ENCODE measurements at regions not wholly inside any gene's neighbourhood (a gene's known extent, or its start where the extent isn't known, plus 50 kb on each side); places are given as distances from the start of the nearest gene placed in this dataset.
A peak's percentile ranks its signal among the peaks of the same experiment; 100 is the strongest.

- no peak for DNase-seq (ENCODE audit: low read depth)
- in situ Hi-C loops (cut with HindIII; ENCODE audit: low pct_unique_long_range_greater_than_20kb, low sequenced_read_pairs) = no loop called here
Observed at GRCh38 chr10:69734797-69735468, 66.8 kb upstream of the COL13A1 start.

- no peak for DNase-seq (ENCODE audit: low read depth)
- in situ Hi-C loops (cut with HindIII; ENCODE audit: low pct_unique_long_range_greater_than_20kb, low sequenced_read_pairs) = no loop called here
Observed at GRCh38 chr10:69736886-69737641, 64.6 kb upstream of the COL13A1 start.

DNA sequence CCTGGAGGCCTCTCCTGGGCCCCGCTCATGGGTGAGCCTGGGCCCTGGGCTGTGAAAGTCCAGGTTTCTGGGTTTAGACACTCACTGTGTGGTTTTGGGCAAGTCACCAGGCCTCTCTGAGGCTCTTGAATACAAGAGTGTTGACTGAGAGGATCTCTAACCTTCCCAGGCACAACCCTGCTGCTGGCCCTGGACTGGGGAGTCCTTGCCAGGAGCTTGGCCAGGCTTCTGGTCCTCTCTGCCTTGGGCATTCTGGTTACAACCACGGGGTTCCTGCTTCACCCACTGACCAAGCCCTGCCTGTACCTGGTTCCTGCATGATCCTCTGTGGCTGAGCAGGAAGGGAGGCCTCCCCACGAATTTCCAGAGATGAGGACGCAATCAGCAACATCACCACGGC lies 63.6 kb upstream of the COL13A1 start:
- DNase-seq (ENCODE audit: low read depth) = no peak
- in situ Hi-C loops (cut with HindIII; ENCODE audit: low pct_unique_long_range_greater_than_20kb, low sequenced_read_pairs) = no loop called here

GRCh38 chr10:69738858-69739435 lies 62.8 kb upstream of the COL13A1 start:
- in situ Hi-C loops (cut with HindIII; ENCODE audit: low pct_unique_long_range_greater_than_20kb, low sequenced_read_pairs) = no loop called here
- DNase-seq (ENCODE audit: low read depth) = no peak

GRCh38 chr10:69739634-69740033 lies 62.1 kb upstream of the COL13A1 start:
- DNase-seq (ENCODE audit: low read depth) = no peak
- in situ Hi-C loops (cut with HindIII; ENCODE audit: low pct_unique_long_range_greater_than_20kb, low sequenced_read_pairs) = no loop called here

DNA sequence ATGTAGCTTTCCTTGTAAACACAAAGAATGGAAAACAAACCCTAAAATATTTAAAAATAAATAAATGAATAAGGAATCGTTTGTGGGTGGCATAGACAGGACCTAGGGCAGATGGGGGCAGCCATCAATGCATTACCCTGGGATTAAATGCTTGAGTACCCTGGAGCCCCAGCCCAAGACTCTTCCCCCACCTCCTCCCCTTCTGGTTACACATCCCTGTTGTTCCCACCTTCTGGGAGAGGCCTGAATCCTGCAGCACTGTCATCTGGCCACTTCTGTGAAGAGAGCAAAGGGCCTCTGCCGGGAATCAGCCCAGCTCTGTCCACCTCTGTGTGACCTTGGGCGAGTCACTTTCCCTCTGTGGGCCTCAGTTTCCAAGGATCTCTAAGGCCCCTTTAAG lies 61.6 kb upstream of the COL13A1 start:
- in situ Hi-C loops (cut with HindIII; ENCODE audit: low pct_unique_long_range_greater_than_20kb, low sequenced_read_pairs) = no loop called here
- no peak for DNase-seq (ENCODE audit: low read depth)

GRCh38 chr10:69741252-69741651 lies 60.5 kb upstream of the COL13A1 start:
- DNase-seq (ENCODE audit: low read depth) = no peak
- in situ Hi-C loops (cut with HindIII; ENCODE audit: low pct_unique_long_range_greater_than_20kb, low sequenced_read_pairs) = no loop called here

DNA sequence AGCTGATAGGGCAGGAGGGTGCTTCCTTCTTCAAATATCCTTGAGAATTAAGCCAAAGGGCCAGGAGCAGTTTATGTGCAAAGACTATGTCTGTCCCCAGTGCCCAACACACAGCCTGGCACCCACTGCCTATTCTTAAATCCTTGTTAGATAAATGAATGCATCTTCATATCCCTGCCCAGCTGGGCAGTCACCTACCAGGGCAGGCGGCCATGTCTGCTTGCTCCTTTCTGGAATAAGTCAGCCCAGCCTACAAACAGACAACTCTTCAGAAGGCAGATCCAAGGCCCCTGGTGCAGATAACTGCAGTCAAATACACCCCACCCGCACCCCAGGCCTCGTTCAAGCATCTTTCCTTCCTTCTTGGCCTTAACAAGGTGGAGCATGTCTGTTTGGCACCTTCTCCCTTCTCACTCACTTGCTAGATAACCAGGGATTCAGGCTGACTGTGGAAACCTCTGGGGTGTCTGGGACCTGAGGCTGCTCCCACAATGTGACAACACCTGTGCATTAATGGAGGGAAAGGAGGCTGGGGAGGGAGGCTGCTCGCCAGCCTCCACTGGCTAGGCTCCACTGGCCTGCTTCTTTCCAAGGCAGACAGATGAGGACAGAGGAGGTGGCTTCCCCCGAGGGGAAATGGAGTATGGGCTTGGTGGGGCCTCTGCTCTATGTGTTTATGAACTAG lies 59.9 kb upstream of the COL13A1 start:
- DNase-seq (ENCODE audit: low read depth) = no peak

DNA sequence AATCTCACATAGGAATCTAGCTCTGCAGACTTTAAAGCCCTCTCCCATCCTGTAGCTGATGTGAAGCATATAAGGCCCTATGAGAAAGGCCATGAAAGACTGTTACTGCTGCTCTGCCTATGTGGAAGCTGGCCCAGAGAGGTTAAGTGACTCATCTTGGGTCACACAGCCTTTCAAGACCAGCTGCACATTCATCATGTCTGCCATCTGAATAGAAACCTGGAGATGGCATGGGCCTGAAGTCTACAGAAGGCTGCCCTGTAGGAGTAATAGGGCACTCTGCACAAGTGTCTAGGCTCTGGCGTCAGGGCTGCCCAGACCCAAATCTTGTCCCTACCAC lies 59.4 kb upstream of the COL13A1 start:
- in situ Hi-C loops (cut with HindIII; ENCODE audit: low pct_unique_long_range_greater_than_20kb, low sequenced_read_pairs) = no loop called here
- DNase-seq (ENCODE audit: low read depth) = no peak

More for the DNA sequence above, 59.9 kb upstream of the COL13A1 start:
- in situ Hi-C loops (cut with HindIII; ENCODE audit: low pct_unique_long_range_greater_than_20kb, low sequenced_read_pairs) = no loop called here

DNA sequence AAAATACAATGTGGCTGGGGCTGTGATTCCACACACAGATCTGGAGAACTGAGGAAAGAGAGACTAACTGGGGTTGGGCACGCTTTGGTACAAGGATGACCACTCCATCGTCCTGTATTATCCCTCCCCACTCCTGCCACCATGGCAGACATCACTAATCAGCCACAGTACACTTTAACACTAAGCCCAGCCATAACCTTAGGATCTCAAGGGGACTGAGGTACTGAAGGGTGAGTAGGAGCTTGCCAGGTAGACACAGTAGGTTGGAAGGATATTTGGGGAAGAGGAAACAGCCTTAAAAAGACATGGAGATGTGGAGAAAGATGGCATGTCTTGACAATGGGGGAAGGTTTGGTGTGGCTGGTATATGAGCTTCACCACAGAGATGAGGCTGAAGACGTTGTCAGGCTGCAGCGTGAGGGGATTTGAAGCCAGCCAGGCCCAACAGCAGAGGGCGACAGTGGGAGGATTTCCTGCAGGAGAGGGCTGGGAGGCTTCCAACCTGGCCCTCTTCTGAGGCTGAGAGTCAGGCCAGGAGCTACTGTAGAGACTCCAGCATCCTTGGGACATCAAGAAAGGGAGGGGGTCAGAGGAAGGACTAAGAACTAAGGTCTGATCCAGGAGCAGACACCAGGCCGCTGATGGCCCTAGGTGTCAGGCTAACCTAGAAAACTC lies 58.6 kb upstream of the COL13A1 start:
- peak; percentile 18 for DNase-seq (ENCODE audit: low read depth)
- in situ Hi-C loops (cut with HindIII; ENCODE audit: low pct_unique_long_range_greater_than_20kb, low sequenced_read_pairs) = no loop called here

GRCh38 chr10:69744971-69745370 lies 56.7 kb upstream of the COL13A1 start:
- no peak for DNase-seq (ENCODE audit: low read depth)
- in situ Hi-C loops (cut with HindIII; ENCODE audit: low pct_unique_long_range_greater_than_20kb, low sequenced_read_pairs) = no loop called here

GRCh38 chr10:69745698-69746097 lies 56.0 kb upstream of the COL13A1 start:
- no peak for DNase-seq (ENCODE audit: low read depth)
- in situ Hi-C loops (cut with HindIII; ENCODE audit: low pct_unique_long_range_greater_than_20kb, low sequenced_read_pairs) = no loop called here

- in situ Hi-C loops (cut with HindIII; ENCODE audit: low pct_unique_long_range_greater_than_20kb, low sequenced_read_pairs) = no loop called here
- DNase-seq (ENCODE audit: low read depth) = no peak
Observed at GRCh38 chr10:69747179-69747578, 54.5 kb upstream of the COL13A1 start.

DNA sequence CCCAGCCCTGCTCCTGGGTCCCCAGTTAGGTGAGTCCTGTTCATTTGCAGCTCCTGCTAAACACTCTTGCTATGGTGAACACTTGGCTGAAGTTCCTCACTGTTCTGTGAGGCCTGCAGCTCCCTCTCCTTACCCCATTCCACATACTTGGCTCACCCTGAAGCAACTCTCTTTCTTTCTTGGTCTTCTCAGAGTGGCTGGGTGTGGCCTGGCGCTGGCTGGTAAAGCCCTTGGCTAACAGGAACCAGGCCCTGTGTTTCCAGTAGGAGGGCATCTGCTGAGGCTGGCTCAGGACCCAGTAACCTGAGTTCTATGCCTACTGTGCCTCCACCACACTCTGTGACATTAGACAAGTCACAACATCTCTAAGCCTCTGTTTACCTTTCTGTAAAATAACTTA lies 53.1 kb upstream of the COL13A1 start:
- in situ Hi-C loops (cut with HindIII; ENCODE audit: low pct_unique_long_range_greater_than_20kb, low sequenced_read_pairs) = no loop called here
- no peak for DNase-seq (ENCODE audit: low read depth)

DNA sequence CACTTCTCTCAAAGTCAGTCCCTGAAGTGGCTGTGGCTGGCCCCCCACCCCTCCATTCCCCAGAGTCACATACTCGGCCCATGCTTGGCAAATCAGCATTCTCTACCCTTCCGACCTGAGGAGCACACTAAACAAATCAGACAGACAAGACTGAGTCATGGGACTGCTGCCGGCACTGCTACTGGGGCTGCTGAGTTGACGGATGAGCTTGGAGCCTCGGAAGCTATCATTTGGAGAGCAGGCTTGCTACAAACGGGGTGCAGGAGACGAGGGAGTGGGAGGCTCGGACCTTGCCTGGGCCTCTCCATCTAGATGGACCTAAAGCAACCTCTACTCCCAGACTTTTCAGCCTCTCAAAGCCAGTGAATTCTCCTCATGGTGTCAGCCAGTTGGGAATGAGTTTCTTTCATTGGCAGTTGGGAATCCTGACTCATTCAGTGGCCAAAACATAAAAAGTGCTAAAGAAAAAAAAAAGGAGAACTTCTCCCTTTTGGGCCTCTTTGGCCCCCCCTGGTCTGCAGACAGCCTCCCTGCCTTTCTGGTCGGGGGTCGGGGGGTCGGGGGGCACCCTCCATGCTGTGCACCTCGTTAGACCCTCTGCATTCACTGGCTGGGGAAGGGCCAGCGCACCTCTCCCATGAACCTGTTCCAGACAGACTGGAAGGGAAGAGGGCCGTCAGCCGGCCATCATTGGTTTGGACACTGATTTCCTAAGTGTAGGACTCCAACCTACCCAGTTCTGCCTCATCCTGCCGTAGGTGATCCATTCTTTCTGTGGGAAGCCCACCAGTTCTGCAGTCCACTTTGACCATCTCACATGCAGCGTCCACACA lies 52.3 kb upstream of the COL13A1 start:
- in situ Hi-C loops (cut with HindIII; ENCODE audit: low pct_unique_long_range_greater_than_20kb, low sequenced_read_pairs) = no loop called here
- no peak for DNase-seq (ENCODE audit: low read depth)

GRCh38 chr10:69750011-69750373 lies 51.7 kb upstream of the COL13A1 start:
- DNase-seq (ENCODE audit: low read depth) = no peak
- in situ Hi-C loops (cut with HindIII; ENCODE audit: low pct_unique_long_range_greater_than_20kb, low sequenced_read_pairs) = no loop called here

- no peak for DNase-seq (ENCODE audit: low read depth)
- in situ Hi-C loops (cut with HindIII; ENCODE audit: low pct_unique_long_range_greater_than_20kb, low sequenced_read_pairs) = no loop called here
Observed at GRCh38 chr10:69750725-69751124, 51.0 kb upstream of the COL13A1 start.

DNA sequence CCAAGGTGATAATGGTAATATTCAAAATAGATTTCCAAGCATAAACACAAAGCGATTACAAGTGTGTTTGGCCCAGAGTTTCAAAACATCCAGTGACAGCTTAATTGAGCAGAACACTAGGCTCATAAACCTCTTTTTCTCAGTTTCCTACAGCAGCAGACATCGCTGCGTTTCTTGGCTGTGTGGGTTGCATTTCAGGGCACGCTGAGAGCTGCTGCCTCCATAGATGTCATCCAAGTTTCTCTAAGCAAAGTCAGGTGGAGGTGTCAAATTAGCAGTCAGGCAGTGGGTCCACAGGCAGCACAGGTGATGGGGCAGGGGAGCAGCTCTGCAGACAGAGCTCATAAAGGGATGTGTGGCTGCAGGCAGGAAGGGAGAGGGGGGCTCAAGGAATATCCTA lies 50.5 kb upstream of the COL13A1 start:
- in situ Hi-C loops (cut with HindIII; ENCODE audit: low pct_unique_long_range_greater_than_20kb, low sequenced_read_pairs) = no loop called here
- no peak for DNase-seq (ENCODE audit: low read depth)
